MCF 10A (cell line): ENCODE measurements at regions not wholly inside any gene's neighbourhood (a gene's known extent, or its start where the extent isn't known, plus 50 kb on each side); places are given as distances from the start of the nearest gene placed in this dataset.

ENCODE experiments used
- BruUV-seq: library from RNA; stranded (reverse); fragments of 400-500 nt; replicated peaks from 2 replicates; lab custom pipeline; 2021; lab: Mats Ljungman, UMichigan
- CTCF ChIA-PET: fragments of 300-600 bp; sonication (Branson Sonifier 250); formaldehyde crosslinking; extraction: SDS; loops from one replicate; lab custom pipeline; 2021; ENCODE audit warnings: antibody characterized with exemption, inconsistent platforms; lab: Yijun Ruan, JAX
- POLR2A ChIA-PET: fragments of 300-600, 350-650 bp; sonication (Branson Sonifier 250); formaldehyde crosslinking; extraction: SDS; loops from one replicate; lab custom pipeline; 2020; ENCODE audit warnings: antibody characterized with exemption, inconsistent platforms; lab: Yijun Ruan, JAX
- DNase-seq: peaks from one replicate; pipeline ENCODE4 v3.0.0-alpha.2; 2018; ENCODE audit not compliant: unreplicated experiment
- H3K27ac Mint-ChIP-seq: one replicate; pipeline ENCODE4 v1.8.0; 2022; ENCODE audit warnings: mild to moderate bottlenecking, low read depth, mixed read lengths; ENCODE audit not compliant: unreplicated experiment
- H3K27me3 Mint-ChIP-seq: one replicate; pipeline ENCODE4 v1.8.0; 2022; ENCODE audit warnings: mixed read lengths; ENCODE audit not compliant: insufficient read depth, unreplicated experiment
- H3K36me3 Mint-ChIP-seq: one replicate; pipeline ENCODE4 v1.8.0; 2022; ENCODE audit warnings: mild to moderate bottlenecking, moderate library complexity, mixed read lengths; ENCODE audit not compliant: insufficient read depth, unreplicated experiment
- H3K4me1 Mint-ChIP-seq: one replicate; pipeline ENCODE4 v1.8.0; 2022; ENCODE audit warnings: mixed read lengths; ENCODE audit not compliant: insufficient read depth, unreplicated experiment
- H3K4me3 Mint-ChIP-seq: one replicate; pipeline ENCODE4 v1.8.0; 2022; ENCODE audit warnings: mild to moderate bottlenecking, moderate library complexity, mixed read lengths; ENCODE audit not compliant: unreplicated experiment
- H3K9me3 Mint-ChIP-seq: one replicate; pipeline ENCODE4 v1.8.0; 2022; ENCODE audit warnings: mixed read lengths; ENCODE audit not compliant: unreplicated experiment
- CTCF ChIP-seq: fragments of 200-600 bp; IDR thresholded peaks from one replicate; pipeline ENCODE4 v1.8.0; 2022; ENCODE audit warnings: antibody characterized with exemption, mild to moderate bottlenecking; ENCODE audit not compliant: unreplicated experiment
- intact Hi-C: fragments of 100-400 bp; cut with micrococcal nuclease; formaldehyde crosslinking; loops from 2 replicates; pipeline ENCODE4 v1.14.1; 2022

DNA sequence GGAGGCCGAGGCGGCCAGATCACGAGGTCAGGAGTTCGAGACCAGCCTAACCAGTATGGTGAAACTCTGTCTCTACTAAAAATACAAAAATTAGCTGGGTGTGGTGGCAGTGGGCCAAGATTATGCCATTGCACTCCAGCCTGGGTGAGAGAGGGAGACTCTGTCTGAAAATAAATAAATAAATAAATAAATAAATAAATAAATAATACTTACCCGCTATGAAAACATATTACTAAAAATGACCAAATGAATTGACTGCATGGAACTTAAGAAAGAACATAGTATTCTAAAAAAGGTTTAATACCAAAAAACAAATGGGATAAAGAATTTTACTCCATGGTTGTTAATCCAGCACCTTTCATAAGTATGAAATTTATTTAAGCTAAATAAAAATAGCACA, 305.0 kb downstream of the GATA3 start:
- no peak for TF ChIP-seq CTCF
- H3K27ac Mint-ChIP-seq, result no peak overlapping the region
- intact Hi-C loops, result no loop called here
- POLR2A ChIA-PET, result no interaction called here
- DNase-seq, result no peak
- CTCF ChIA-PET, result interaction anchor here (0.9 to 1.0 kb wide), 2 partner anchors 13 to 44 kb away, joined by 3 read pairs; no protein-coding TSS in a partner anchor
- H3K36me3 Mint-ChIP-seq, result no peaks in the 10 kb centered on the region
- peaks cover 12% of the 10 kb centered on the region for H3K27me3 Mint-ChIP-seq
- no peak overlapping the region for H3K4me3 Mint-ChIP-seq
- peaks cover 7% of the 10 kb centered on the region for H3K4me1 Mint-ChIP-seq
- BruUV-seq, result no TSS peak
- no peaks in the 10 kb centered on the region for H3K9me3 Mint-ChIP-seq

GRCh38 chr10:8360365-8360764, 305.9 kb downstream of the GATA3 start:
- intact Hi-C loops, result no loop called here
- DNase-seq, result no peak
- Mint-ChIP-seq H3K27me3 (peaks cover 12% of the 10 kb centered on the region), H3K9me3 (no peaks in the 10 kb centered on the region), H3K4me1 (peaks cover 7% of the 10 kb centered on the region), H3K4me3 (no peak overlapping the region), H3K36me3 (no peaks in the 10 kb centered on the region), H3K27ac (no peak overlapping the region)
- TF ChIP-seq CTCF, result no peak
- CTCF ChIA-PET, result interaction anchor here (0.9 kb wide), 1 partner anchor 39 kb away, joined by 3 read pairs; no protein-coding TSS in a partner anchor
- POLR2A ChIA-PET, result interaction anchor here (0.5 kb wide), 1 partner anchor 483 kb away, joined by 3 read pairs; no protein-coding TSS in a partner anchor
- BruUV-seq, result no TSS peak

- POLR2A ChIA-PET, result interaction anchor here (1.3 kb wide), 1 partner anchor 29 kb away, joined by 3 read pairs; no protein-coding TSS in a partner anchor
- CTCF ChIA-PET, result interaction anchor here (0.6 to 0.9 kb wide), 2 partner anchors 40 to 387 kb away, joined by 3 to 5 read pairs; no protein-coding TSS in a partner anchor
- no peak overlapping the region for H3K4me3 Mint-ChIP-seq
Measured at GRCh38 chr10:8360814-8361509, 306.5 kb downstream of the GATA3 start.

More at GRCh38 chr10:8360814-8361509, 306.5 kb downstream of the GATA3 start:
- Mint-ChIP-seq H3K36me3 (no peaks in the 10 kb centered on the region), H3K4me1 (peaks cover 13% of the 10 kb centered on the region), H3K27ac (no peak overlapping the region), H3K9me3 (no peaks in the 10 kb centered on the region), H3K27me3 (peaks cover 11% of the 10 kb centered on the region)
- TF ChIP-seq CTCF, result no peak
- DNase-seq, result no peak
- no TSS peak for BruUV-seq
- intact Hi-C loops, result no loop called here
